Prostate gland (tissue), 2 donors: ENCODE measurements at regions not wholly inside any gene's neighbourhood (a gene's known extent, or its start where the extent isn't known, plus 50 kb on each side); places are given as distances from the start of the nearest gene placed in this dataset.

ENCODE experiments used
- DNase-seq: peaks from one replicate; pipeline ENCODE4 v3.0.0-alpha.2; 2019; ENCODE audit warnings: low spot score
- H3K27ac ChIP-seq, 2 donors: fragments of 200-600 bp; sonication (generic); 2 replicates each; pipeline ENCODE4 v1.5.1; 2017 to 2019
- H3K27me3 ChIP-seq: fragments of 200-600 bp; sonication (generic); replicated peaks from 2 replicates; pipeline ENCODE4 v1.5.1; 2019; ENCODE audit not compliant: insufficient read depth
- H3K36me3 ChIP-seq, 2 donors: fragments of 200-600 bp; sonication (generic); 1 replicate in 1 of 2; 2 replicates in 1 of 2; pipeline versions ENCODE4 v1.5.1 to v1.8.1; 2017 to 2019
- H3K4me1 ChIP-seq: fragments of 200-600 bp; sonication (generic); replicated peaks from 2 replicates; pipeline ENCODE4 v1.5.1; 2019
- H3K4me3 ChIP-seq, 2 donors: fragments of 200-600 bp; sonication (generic); 2 replicates each; pipeline ENCODE4 v1.5.1; 2017 to 2019
- H3K9me3 ChIP-seq: fragments of 200-600 bp; sonication (generic); 2 replicates; pipeline ENCODE4 v1.5.1; 2017
- CTCF ChIP-seq, 4 experiments: fragments of 200-600 bp in 2 of 4; fragments of 450-650 bp in 2 of 4; sonication (generic) in 2 of 4; IDR thresholded peaks; 1 replicate in 3 of 4; 2 replicates in 1 of 4; pipeline ENCODE4 v1.5.1; 2016 to 2019; ENCODE audit warnings: antibody characterized with exemption in 4 of 4, mild to moderate bottlenecking in 2 of 4, moderate library complexity in 2 of 4
- POLR2A ChIP-seq: fragments of 450-650 bp; IDR thresholded peaks from one replicate; pipeline ENCODE4 v1.6.1; 2016; ENCODE audit warnings: antibody characterized with exemption, mild to moderate bottlenecking
- POLR2AphosphoS5 ChIP-seq: sonication (generic); formaldehyde crosslinking; IDR thresholded peaks from one replicate; pipeline ENCODE4 v1.6.1; 2017; ENCODE audit warnings: antibody characterized with exemption
- WGBS: methylation state at CpG from one replicate; pipeline ENCODE4 v1.1.5; 2018; 5-methylcytosine and 5-hydroxymethylcytosine counted together
- intact Hi-C: fragments of 100-400 bp; cut with DNase I; formaldehyde crosslinking; loops from one replicate; pipeline ENCODE4 v1.14.2; 2022

- Histone ChIP-seq H3K4me1 (no peaks in the 10 kb centered on the region), H3K27me3 (no peaks in the 10 kb centered on the region), H3K9me3 (no peaks in the 10 kb centered on the region), H3K36me3 (no peaks in the 10 kb centered on the region), H3K4me3 (no peak overlapping the region), H3K27ac (no peak overlapping the region)
- intact Hi-C loops = no loop called here
- TF ChIP-seq POLR2AphosphoS5 (no peak), POLR2A (no peak)
- WGBS = 87% methylated on average over 4 of the region's 4 CpGs
- no peak for DNase-seq
These were observed 640.7 kb downstream of the ADGRL2 start for GRCh38 chr1:82441402-82441801.

- no peak overlapping the region for H3K27ac ChIP-seq
- no peak for TF ChIP-seq POLR2AphosphoS5
- no peak for TF ChIP-seq POLR2A
- no peak for TF ChIP-seq CTCF (IDR thresholded peaks at IDR 0.05)
- no peaks in the 10 kb centered on the region for H3K9me3 ChIP-seq
- H3K4me1 ChIP-seq = no peaks in the 10 kb centered on the region
- intact Hi-C loops = no loop called here
- H3K27me3 ChIP-seq = no peaks in the 10 kb centered on the region
- no peak for DNase-seq
- H3K4me3 ChIP-seq = no peak overlapping the region
- H3K36me3 ChIP-seq = no peaks in the 10 kb centered on the region
These were observed 622.6 kb downstream of the ADGRL2 start for GRCh38 chr1:82423174-82423815.

GRCh38 chr1:82421782-82422181, 621.0 kb downstream of the ADGRL2 start:
- no peaks in the 10 kb centered on the region for H3K9me3 ChIP-seq
- no peaks in the 10 kb centered on the region for H3K36me3 ChIP-seq
- H3K27ac ChIP-seq = no peak overlapping the region
- H3K4me3 ChIP-seq = no peak overlapping the region
- H3K27me3 ChIP-seq = no peaks in the 10 kb centered on the region
- no peaks in the 10 kb centered on the region for H3K4me1 ChIP-seq
- no peak for DNase-seq
- WGBS = 62% methylated on average over 2 of the region's 2 CpGs
- TF ChIP-seq CTCF (IDR thresholded peaks at IDR 0.05) (no peak), POLR2AphosphoS5 (no peak), POLR2A (no peak)
- intact Hi-C loops = no loop called here

GRCh38 chr1:82420584-82420983, 619.9 kb downstream of the ADGRL2 start:
- Histone ChIP-seq H3K4me1 (no peaks in the 10 kb centered on the region), H3K4me3 (no peak overlapping the region), H3K9me3 (no peaks in the 10 kb centered on the region), H3K27ac (no peak overlapping the region), H3K27me3 (no peaks in the 10 kb centered on the region), H3K36me3 (no peaks in the 10 kb centered on the region)
- TF ChIP-seq POLR2AphosphoS5 (no peak), CTCF (IDR thresholded peaks at IDR 0.05) (no peak), POLR2A (no peak)
- WGBS = 88% methylated on average over 3 of the region's 3 CpGs
- no peak for DNase-seq
- intact Hi-C loops = no loop called here

GRCh38 chr1:82411605-82412004, 610.9 kb downstream of the ADGRL2 start:
- intact Hi-C loops = no loop called here
- H3K27ac ChIP-seq = no peak overlapping the region
- no peaks in the 10 kb centered on the region for H3K36me3 ChIP-seq
- H3K4me3 ChIP-seq = no peak overlapping the region
- TF ChIP-seq POLR2A = no peak
- no peak for TF ChIP-seq POLR2AphosphoS5
- no peak for TF ChIP-seq CTCF (IDR thresholded peaks at IDR 0.05)
- no peak for DNase-seq
- no peaks in the 10 kb centered on the region for H3K4me1 ChIP-seq
- no peaks in the 10 kb centered on the region for H3K27me3 ChIP-seq
- H3K9me3 ChIP-seq = no peaks in the 10 kb centered on the region
- 94% methylated on average over 1 of the region's 1 CpG for WGBS
